ENCODE measurements at regions not wholly inside any gene's neighbourhood (a gene's known extent, or its start where the extent isn't known, plus 50 kb on each side); places are given as distances from the start of the nearest gene placed in this dataset.

GRCh38 chr7:121796381-121796780 is 76.6 kb upstream of the PTPRZ1 start:
- Histone ChIP-seq H3K4me3 (ENCODE audit: low read depth in 1 of 3, low read length in 3 of 3) (no peak overlapping the region), H3K27me3 (ENCODE audit: control insufficient read depth in 3 of 3, insufficient read depth in 3 of 3, low read length in 3 of 3) (no peaks in the 10 kb centered on the region), H3K27ac (ENCODE audit: low read depth in 1 of 3, low read length in 2 of 3) (no peak overlapping the region), H3K9me3 (ENCODE audit: control insufficient read depth in 2 of 2, insufficient read depth in 1 of 2, low read depth in 1 of 2, low read length in 1 of 2) (no peaks in the 10 kb centered on the region), H3K4me1 (ENCODE audit: control insufficient read depth in 3 of 3, insufficient read depth in 2 of 3, low read depth in 1 of 3, low read length in 2 of 3) (no peaks in the 10 kb centered on the region), H3K36me3 (ENCODE audit: control insufficient read depth in 3 of 3, insufficient read depth in 2 of 3, low read depth in 1 of 3, low read length in 3 of 3) (no peaks in the 10 kb centered on the region)
- FAIRE-seq, result no peak
- WGBS, 3 donors, result 89 to 91% (median 90%) methylated on average over 4 of the region's 4 CpGs
- DNase-seq, result no peak

GRCh38 chr7:121795736-121796135 is 77.2 kb upstream of the PTPRZ1 start:
- no peak for DNase-seq
- Histone ChIP-seq H3K4me3 (ENCODE audit: low read depth in 1 of 3, low read length in 3 of 3) (no peak overlapping the region), H3K27me3 (ENCODE audit: control insufficient read depth in 3 of 3, insufficient read depth in 3 of 3, low read length in 3 of 3) (no peaks in the 10 kb centered on the region), H3K4me1 (ENCODE audit: control insufficient read depth in 3 of 3, insufficient read depth in 2 of 3, low read depth in 1 of 3, low read length in 2 of 3) (no peaks in the 10 kb centered on the region), H3K9me3 (ENCODE audit: control insufficient read depth in 2 of 2, insufficient read depth in 1 of 2, low read depth in 1 of 2, low read length in 1 of 2) (no peaks in the 10 kb centered on the region), H3K36me3 (ENCODE audit: control insufficient read depth in 3 of 3, insufficient read depth in 2 of 3, low read depth in 1 of 3, low read length in 3 of 3) (no peaks in the 10 kb centered on the region), H3K27ac (ENCODE audit: low read depth in 1 of 3, low read length in 2 of 3) (no peak overlapping the region)
- no peak for FAIRE-seq
- 82 to 86% (median 84%) methylated on average over 2 of the region's 2 CpGs for WGBS, 3 donors

- no peaks in the 10 kb centered on the region for H3K36me3 ChIP-seq (ENCODE audit: control insufficient read depth in 3 of 3, insufficient read depth in 2 of 3, low read depth in 1 of 3, low read length in 3 of 3)
- FAIRE-seq (no peak), DNase-seq (no peak)
- no peak overlapping the region for H3K4me3 ChIP-seq (ENCODE audit: low read depth in 1 of 3, low read length in 3 of 3)
- H3K4me1 ChIP-seq (ENCODE audit: control insufficient read depth in 3 of 3, insufficient read depth in 2 of 3, low read depth in 1 of 3, low read length in 2 of 3), result no peaks in the 10 kb centered on the region
- H3K27ac ChIP-seq (ENCODE audit: low read depth in 1 of 3, low read length in 2 of 3), result no peak overlapping the region
- 56 to 74% (median 66%) methylated on average over 5 of the region's 5 CpGs for WGBS, 3 donors
- no peaks in the 10 kb centered on the region for H3K27me3 ChIP-seq (ENCODE audit: control insufficient read depth in 3 of 3, insufficient read depth in 3 of 3, low read length in 3 of 3)
- H3K9me3 ChIP-seq (ENCODE audit: control insufficient read depth in 2 of 2, insufficient read depth in 1 of 2, low read depth in 1 of 2, low read length in 1 of 2), result no peaks in the 10 kb centered on the region
These were observed 79.2 kb upstream of the PTPRZ1 start for GRCh38 chr7:121793716-121794115.

- DNase-seq (no peak), FAIRE-seq (no peak)
- no peaks in the 10 kb centered on the region for H3K4me1 ChIP-seq (ENCODE audit: control insufficient read depth in 3 of 3, insufficient read depth in 2 of 3, low read depth in 1 of 3, low read length in 2 of 3)
- H3K9me3 ChIP-seq (ENCODE audit: control insufficient read depth in 2 of 2, insufficient read depth in 1 of 2, low read depth in 1 of 2, low read length in 1 of 2), result no peaks in the 10 kb centered on the region
- H3K36me3 ChIP-seq (ENCODE audit: control insufficient read depth in 3 of 3, insufficient read depth in 2 of 3, low read depth in 1 of 3, low read length in 3 of 3), result no peaks in the 10 kb centered on the region
- H3K27me3 ChIP-seq (ENCODE audit: control insufficient read depth in 3 of 3, insufficient read depth in 3 of 3, low read length in 3 of 3), result no peaks in the 10 kb centered on the region
- H3K27ac ChIP-seq (ENCODE audit: low read depth in 1 of 3, low read length in 2 of 3), result no peak overlapping the region
- 43 to 49% (median 45%) methylated on average over 3 of the region's 3 CpGs for WGBS, 3 donors
- no peak overlapping the region for H3K4me3 ChIP-seq (ENCODE audit: low read depth in 1 of 3, low read length in 3 of 3)
These were observed 95.3 kb upstream of the PTPRZ1 start for GRCh38 chr7:121777672-121778071.

GRCh38 chr7:121774563-121774962 is 98.4 kb upstream of the PTPRZ1 start:
- FAIRE-seq, result no peak
- Histone ChIP-seq H3K27ac (ENCODE audit: low read depth in 1 of 3, low read length in 2 of 3) (no peak overlapping the region), H3K9me3 (ENCODE audit: control insufficient read depth in 2 of 2, insufficient read depth in 1 of 2, low read depth in 1 of 2, low read length in 1 of 2) (no peaks in the 10 kb centered on the region), H3K36me3 (ENCODE audit: control insufficient read depth in 3 of 3, insufficient read depth in 2 of 3, low read depth in 1 of 3, low read length in 3 of 3) (no peaks in the 10 kb centered on the region), H3K4me3 (ENCODE audit: low read depth in 1 of 3, low read length in 3 of 3) (no peak overlapping the region), H3K27me3 (ENCODE audit: control insufficient read depth in 3 of 3, insufficient read depth in 3 of 3, low read length in 3 of 3) (no peaks in the 10 kb centered on the region), H3K4me1 (ENCODE audit: control insufficient read depth in 3 of 3, insufficient read depth in 2 of 3, low read depth in 1 of 3, low read length in 2 of 3) (no peaks in the 10 kb centered on the region)
- no peak for DNase-seq
- WGBS, 3 donors, result 79 to 86% (median 80%) methylated on average over 3 of the region's 3 CpGs

- no peaks in the 10 kb centered on the region for H3K9me3 ChIP-seq (ENCODE audit: control insufficient read depth in 2 of 2, insufficient read depth in 1 of 2, low read depth in 1 of 2, low read length in 1 of 2)
- no peak overlapping the region for H3K27ac ChIP-seq (ENCODE audit: low read depth in 1 of 3, low read length in 2 of 3)
- no peak overlapping the region for H3K4me3 ChIP-seq (ENCODE audit: low read depth in 1 of 3, low read length in 3 of 3)
- FAIRE-seq (no peak), DNase-seq (no peak)
- no peaks in the 10 kb centered on the region for H3K27me3 ChIP-seq (ENCODE audit: control insufficient read depth in 3 of 3, insufficient read depth in 3 of 3, low read length in 3 of 3)
- no peaks in the 10 kb centered on the region for H3K4me1 ChIP-seq (ENCODE audit: control insufficient read depth in 3 of 3, insufficient read depth in 2 of 3, low read depth in 1 of 3, low read length in 2 of 3)
- H3K36me3 ChIP-seq (ENCODE audit: control insufficient read depth in 3 of 3, insufficient read depth in 2 of 3, low read depth in 1 of 3, low read length in 3 of 3), result no peaks in the 10 kb centered on the region
- 88 to 93% (median 91%) methylated on average over 1 of the region's 1 CpG for WGBS, 3 donors
These were observed 106.3 kb upstream of the PTPRZ1 start for GRCh38 chr7:121766676-121767075.

GRCh38 chr7:121761399-121761798 is 111.6 kb upstream of the PTPRZ1 start:
- no peak for FAIRE-seq
- Histone ChIP-seq H3K4me1 (ENCODE audit: control insufficient read depth in 3 of 3, insufficient read depth in 2 of 3, low read depth in 1 of 3, low read length in 2 of 3) (no peaks in the 10 kb centered on the region), H3K4me3 (ENCODE audit: low read depth in 1 of 3, low read length in 3 of 3) (no peak overlapping the region), H3K27ac (ENCODE audit: low read depth in 1 of 3, low read length in 2 of 3) (no peak overlapping the region), H3K36me3 (ENCODE audit: control insufficient read depth in 3 of 3, insufficient read depth in 2 of 3, low read depth in 1 of 3, low read length in 3 of 3) (no peaks in the 10 kb centered on the region), H3K9me3 (ENCODE audit: control insufficient read depth in 2 of 2, insufficient read depth in 1 of 2, low read depth in 1 of 2, low read length in 1 of 2) (no peaks in the 10 kb centered on the region), H3K27me3 (ENCODE audit: control insufficient read depth in 3 of 3, insufficient read depth in 3 of 3, low read length in 3 of 3) (no peaks in the 10 kb centered on the region)
- WGBS, 3 donors, result 75 to 84% (median 78%) methylated on average over 1 of the region's 1 CpG
- no peak for DNase-seq

- Histone ChIP-seq H3K27ac (ENCODE audit: low read depth in 1 of 3, low read length in 2 of 3) (no peak overlapping the region), H3K4me3 (ENCODE audit: low read depth in 1 of 3, low read length in 3 of 3) (no peak overlapping the region), H3K27me3 (ENCODE audit: control insufficient read depth in 3 of 3, insufficient read depth in 3 of 3, low read length in 3 of 3) (no peaks in the 10 kb centered on the region), H3K4me1 (ENCODE audit: control insufficient read depth in 3 of 3, insufficient read depth in 2 of 3, low read depth in 1 of 3, low read length in 2 of 3) (no peaks in the 10 kb centered on the region), H3K36me3 (ENCODE audit: control insufficient read depth in 3 of 3, insufficient read depth in 2 of 3, low read depth in 1 of 3, low read length in 3 of 3) (no peaks in the 10 kb centered on the region), H3K9me3 (ENCODE audit: control insufficient read depth in 2 of 2, insufficient read depth in 1 of 2, low read depth in 1 of 2, low read length in 1 of 2) (no peaks in the 10 kb centered on the region)
- DNase-seq, result no peak
- 75 to 88% (median 86%) methylated on average over 6 of the region's 6 CpGs for WGBS, 3 donors
- no peak for FAIRE-seq
These were observed 117.0 kb upstream of the PTPRZ1 start for GRCh38 chr7:121755818-121756552.

- WGBS, 3 donors, result 46 to 63% (median 58%) methylated on average over 2 of the region's 2 CpGs
- no peak overlapping the region for H3K4me3 ChIP-seq (ENCODE audit: low read depth in 1 of 3, low read length in 3 of 3)
- H3K27me3 ChIP-seq (ENCODE audit: control insufficient read depth in 3 of 3, insufficient read depth in 3 of 3, low read length in 3 of 3), result no peaks in the 10 kb centered on the region
- FAIRE-seq (no peak), DNase-seq (no peak)
- H3K36me3 ChIP-seq (ENCODE audit: control insufficient read depth in 3 of 3, insufficient read depth in 2 of 3, low read depth in 1 of 3, low read length in 3 of 3), result no peaks in the 10 kb centered on the region
- no peaks in the 10 kb centered on the region for H3K4me1 ChIP-seq (ENCODE audit: control insufficient read depth in 3 of 3, insufficient read depth in 2 of 3, low read depth in 1 of 3, low read length in 2 of 3)
- no peaks in the 10 kb centered on the region for H3K9me3 ChIP-seq (ENCODE audit: control insufficient read depth in 2 of 2, insufficient read depth in 1 of 2, low read depth in 1 of 2, low read length in 1 of 2)
- no peak overlapping the region for H3K27ac ChIP-seq (ENCODE audit: low read depth in 1 of 3, low read length in 2 of 3)
These were observed 117.7 kb upstream of the PTPRZ1 start for GRCh38 chr7:121755286-121755685.

Measured in small intestine (tissue), 7 donors.